ENCODE measurements at regions not wholly inside any gene's neighbourhood (a gene's known extent, or its start where the extent isn't known, plus 50 kb on each side); places are given as distances from the start of the nearest gene placed in this dataset.

DNA sequence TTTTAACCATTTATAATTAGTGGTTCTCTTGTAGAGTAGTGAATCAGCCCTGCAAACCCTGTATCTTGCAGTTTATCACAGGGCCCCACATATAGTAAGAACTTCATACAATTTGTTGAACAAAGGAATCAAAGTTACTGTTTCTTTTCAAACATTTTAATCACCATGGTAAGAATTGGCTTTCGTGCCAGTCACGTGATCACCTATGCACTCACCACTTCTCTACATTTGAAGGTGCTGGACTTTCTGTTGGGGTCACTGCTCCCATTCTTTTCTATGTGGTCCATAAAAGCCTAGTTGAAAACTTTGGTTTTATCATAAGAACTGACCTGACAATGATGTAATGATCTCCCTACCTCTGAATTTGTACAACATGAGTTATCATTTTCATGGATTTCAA is 426.4 kb upstream of the CPEB2 start:
- no peaks in the 10 kb centered on the region for H3K23me2 ChIP-seq (ENCODE audit: low read depth, low read length)
- no peak overlapping the region for H3K4me2 ChIP-seq (ENCODE audit: insufficient read depth in 1 of 2, low read depth in 2 of 2, low read length in 2 of 2)
- no peaks in the 10 kb centered on the region for H3K27me3 ChIP-seq (replicated peaks in 1 of 4; ENCODE audit: control insufficient read depth in 3 of 4, extremely low read depth in 1 of 4, insufficient read depth in 3 of 4, low read length in 3 of 4)
- H2AK5ac ChIP-seq (ENCODE audit: low read depth, low read length), result no peak overlapping the region
- H2BK120ac ChIP-seq (replicated peaks; ENCODE audit: low read depth, low read length), result no peak overlapping the region
- no peak overlapping the region for H4K5ac ChIP-seq (ENCODE audit: insufficient read length, low read depth, low read length)
- CTCF ChIA-PET (ENCODE audit: partially characterized antibody), result no interaction called here
- H3K4ac ChIP-seq (replicated peaks; ENCODE audit: insufficient read length, low read depth, low read length), result no peak overlapping the region
- H3K27ac ChIP-seq (ENCODE audit: low read depth, low read length), result no peak overlapping the region
- 100% methylated on average over 2 of the region's 2 CpGs; no CpG with 5 or more reads in 1 of the 2 experiments for WGBS, 2 experiments (ENCODE audit: extremely low coverage in 1 of 2, insufficient coverage in 1 of 2, insufficient read length in 1 of 2, insufficient replicate concordance in 2 of 2, low coverage in 1 of 2, low lambda C conversion rate in 2 of 2, missing lambda C conversion rate in 1 of 2)
- no peak overlapping the region for H4K91ac ChIP-seq (replicated peaks; ENCODE audit: insufficient read length, low read length)
- H3K79me1 ChIP-seq (ENCODE audit: low read depth, low read length), result no peaks in the 10 kb centered on the region
- FAIRE-seq (no peak), DNase-seq (ENCODE audit: low read depth in 1 of 2, low spot score in 2 of 2) (no peak)
- H3K36me3 ChIP-seq (ENCODE audit: control insufficient read depth in 2 of 4, insufficient read depth in 4 of 4, low read length in 3 of 4), result no peaks in the 10 kb centered on the region
- no peak overlapping the region for H2AFZ ChIP-seq (ENCODE audit: low read length)
- no peak overlapping the region for H2BK5ac ChIP-seq (ENCODE audit: low read depth, low read length)
- H4K20me1 ChIP-seq (replicated peaks in 1 of 2; ENCODE audit: control insufficient read depth in 1 of 2, insufficient read depth in 2 of 2, low read length in 2 of 2), result no peaks in the 10 kb centered on the region
- H3K18ac ChIP-seq (ENCODE audit: extremely low read depth, low read length), result no peak overlapping the region
- H3K14ac ChIP-seq (ENCODE audit: insufficient read length), result no peak overlapping the region
- H3K9me3 ChIP-seq (ENCODE audit: insufficient read depth in 2 of 2, low read depth in 1 of 2, low read length in 1 of 2), result no peaks in the 10 kb centered on the region
- no peak overlapping the region for H3K56ac ChIP-seq (replicated peaks; ENCODE audit: insufficient read length, low read depth, low read length)
- H3K4me3 ChIP-seq (ENCODE audit: extremely low read depth in 1 of 4, insufficient read depth in 2 of 4, low read depth in 3 of 4, low read length in 4 of 4), result no peak overlapping the region
- no peak overlapping the region for H4K8ac ChIP-seq (ENCODE audit: extremely low read depth, insufficient read depth, low read length)
- POLR2A ChIA-PET (ENCODE audit: partially characterized antibody), result no interaction called here
- TF ChIP-seq POLR2A (IDR thresholded peaks at IDR 0.05; ENCODE audit: control extremely low read depth in 1 of 2, low read depth in 2 of 2, low read length in 2 of 2), result no peak
- no peak for TF ChIP-seq BRCA1 (IDR thresholded peaks at IDR 0.05; ENCODE audit: low read depth, low read length)
- no peak for TF ChIP-seq CEBPB (IDR thresholded peaks at IDR 0.05; ENCODE audit: low read depth, low read length)
- TF ChIP-seq SP4 (IDR thresholded peaks at IDR 0.05; ENCODE audit: low read length), result no peak
- TF ChIP-seq GTF2F1 (IDR thresholded peaks at IDR 0.05; ENCODE audit: borderline replicate concordance, low read depth, low read length), result no peak
- TF ChIP-seq HDAC6 (IDR thresholded peaks at IDR 0.05; ENCODE audit: low read depth, low read length), result no peak
- no peak for TF ChIP-seq SP2 (IDR thresholded peaks at IDR 0.05; ENCODE audit: low read length)
- TF ChIP-seq KDM1A (IDR thresholded peaks at IDR 0.05; ENCODE audit: borderline replicate concordance, low read length), result no peak
- no peak for TF ChIP-seq GABPA (IDR thresholded peaks at IDR 0.05; ENCODE audit: borderline replicate concordance, insufficient read depth, low read length)
- no peak for TF ChIP-seq PHF8 (conservative IDR thresholded peaks at IDR 0.05; ENCODE audit: low read depth, low read length)
- TF ChIP-seq MAFK (IDR thresholded peaks at IDR 0.05; ENCODE audit: low read depth, low read length), result no peak
- TF ChIP-seq FOSL1 (IDR thresholded peaks at IDR 0.05; ENCODE audit: insufficient read depth, low read depth, low read length), result no peak
- no peak for TF ChIP-seq TAF7 (optimal IDR thresholded peaks at IDR 0.05; ENCODE audit: borderline replicate concordance, low read depth, low read length)
- TF ChIP-seq TCF12 (IDR thresholded peaks at IDR 0.05; ENCODE audit: low read depth, low read length), result no peak
- H2BK12ac ChIP-seq (ENCODE audit: low read depth, low read length), result no peak overlapping the region
- H3K23ac ChIP-seq (ENCODE audit: insufficient read length), result no peak overlapping the region
- no peak overlapping the region for H2BK15ac ChIP-seq (ENCODE audit: low read length)
- H2BK20ac ChIP-seq (ENCODE audit: low read length), result no peak overlapping the region
- no peak overlapping the region for H3K9ac ChIP-seq (replicated peaks in 1 of 4; ENCODE audit: extremely low read depth in 1 of 4, low read depth in 3 of 4, low read length in 3 of 4)
- no peaks in the 10 kb centered on the region for H3K79me2 ChIP-seq (ENCODE audit: control insufficient read depth in 1 of 2, insufficient read depth in 2 of 2, low read length in 2 of 2)
- no peaks in the 10 kb centered on the region for H3K4me1 ChIP-seq (replicated peaks in 1 of 4; ENCODE audit: control insufficient read depth in 3 of 4, insufficient read depth in 4 of 4, low read length in 3 of 4)

All from H1 (cell line).